SKM-1 treated with dmso at 0.1 percent for 144 hours (cell line): ENCODE measurements at regions not wholly inside any gene's neighbourhood (a gene's known extent, or its start where the extent isn't known, plus 50 kb on each side); places are given as distances from the start of the nearest gene placed in this dataset.

Source experiments
- DNase-seq: peaks from one replicate; lab custom pipeline; 2025; ENCODE audit not compliant: unreplicated experiment; lab: John Stamatoyannopoulos, UW

GRCh38 chr1:81032973-81033425, 767.7 kb upstream of the ADGRL2 start:
- no peak for DNase-seq

- DNase-seq = no peak
These were observed 768.4 kb upstream of the ADGRL2 start for GRCh38 chr1:81032374-81032773.

GRCh38 chr1:81030441-81030840, 770.3 kb upstream of the ADGRL2 start:
- no peak for DNase-seq

GRCh38 chr1:81029266-81029665, 771.5 kb upstream of the ADGRL2 start:
- no peak for DNase-seq

- no peak for DNase-seq
These were observed 777.5 kb upstream of the ADGRL2 start for GRCh38 chr1:81023187-81023724.

GRCh38 chr1:81021134-81021533, 779.6 kb upstream of the ADGRL2 start:
- DNase-seq = no peak

GRCh38 chr1:81020506-81020905, 780.2 kb upstream of the ADGRL2 start:
- DNase-seq = no peak

GRCh38 chr1:81010126-81010525, 790.6 kb upstream of the ADGRL2 start:
- DNase-seq = no peak

GRCh38 chr1:81008293-81008692, 792.4 kb upstream of the ADGRL2 start:
- no peak for DNase-seq

- no peak for DNase-seq
These were observed 793.7 kb upstream of the ADGRL2 start for GRCh38 chr1:81007024-81007423.

GRCh38 chr1:81006502-81006901, 794.2 kb upstream of the ADGRL2 start:
- no peak for DNase-seq

- no peak for DNase-seq
These were observed 796.7 kb upstream of the ADGRL2 start for GRCh38 chr1:81004011-81004410.

GRCh38 chr1:80994934-80995333, 805.8 kb upstream of the ADGRL2 start:
- DNase-seq = no peak

GRCh38 chr1:80994038-80994437, 806.7 kb upstream of the ADGRL2 start:
- no peak for DNase-seq

GRCh38 chr1:80993154-80993980, 807.4 kb upstream of the ADGRL2 start:
- no peak for DNase-seq

- no peak for DNase-seq
These were observed 811.3 kb upstream of the ADGRL2 start for GRCh38 chr1:80989455-80989854.

- DNase-seq = no peak
These were observed 811.8 kb upstream of the ADGRL2 start for GRCh38 chr1:80988926-80989325.

- no peak for DNase-seq
These were observed 812.9 kb upstream of the ADGRL2 start for GRCh38 chr1:80987824-80988223.

- no peak for DNase-seq
These were observed 813.6 kb upstream of the ADGRL2 start for GRCh38 chr1:80987106-80987505.

- DNase-seq = no peak
These were observed 817.9 kb upstream of the ADGRL2 start for GRCh38 chr1:80982831-80983230.

- no peak for DNase-seq
These were observed 827.6 kb upstream of the ADGRL2 start for GRCh38 chr1:80973101-80973500.

GRCh38 chr1:80966266-80966665, 834.5 kb upstream of the ADGRL2 start:
- DNase-seq = no peak

- DNase-seq = no peak
These were observed 838.2 kb upstream of the ADGRL2 start for GRCh38 chr1:80962564-80962963.
